ENCODE measurements at regions not wholly inside any gene's neighbourhood (a gene's known extent, or its start where the extent isn't known, plus 50 kb on each side); places are given as distances from the start of the nearest gene placed in this dataset.

GRCh38 chr12:91853350-91854127 lies 292.1 kb downstream of the BTG1 start:
- DNase-seq (ENCODE audit: insufficient read length, low spot score), result no peak

GRCh38 chr12:91852634-91853033 lies 293.0 kb downstream of the BTG1 start:
- FAIRE-seq (no peak), DNase-seq (ENCODE audit: insufficient read length, low spot score) (no peak)
- TF ChIP-seq POLR2A (IDR thresholded peaks at IDR 0.05; ENCODE audit: low read depth, low read length) (no peak), TAF1 (IDR thresholded peaks at IDR 0.05; ENCODE audit: low read depth, low read length) (no peak), POU2F2 (IDR thresholded peaks at IDR 0.05; ENCODE audit: low read depth, low read length) (no peak), SPI1 (IDR thresholded peaks at IDR 0.05; ENCODE audit: low read depth, low read length) (no peak), PAX5 (IDR thresholded peaks at IDR 0.05; ENCODE audit: insufficient read depth, low read length, severe bottlenecking) (no peak), POLR2AphosphoS5 (IDR thresholded peaks at IDR 0.05; ENCODE audit: low read depth, low read length) (no peak)

More at GRCh38 chr12:91853350-91854127, 292.1 kb downstream of the BTG1 start:
- TF ChIP-seq POLR2AphosphoS5 (IDR thresholded peaks at IDR 0.05; ENCODE audit: low read depth, low read length) (no peak), PAX5 (IDR thresholded peaks at IDR 0.05; ENCODE audit: insufficient read depth, low read length, severe bottlenecking) (no peak), POU2F2 (IDR thresholded peaks at IDR 0.05; ENCODE audit: low read depth, low read length) (no peak), TAF1 (IDR thresholded peaks at IDR 0.05; ENCODE audit: low read depth, low read length) (no peak), SPI1 (IDR thresholded peaks at IDR 0.05; ENCODE audit: low read depth, low read length) (no peak), POLR2A (IDR thresholded peaks at IDR 0.05; ENCODE audit: low read depth, low read length) (no peak)
- FAIRE-seq, result no peak

- DNase-seq (ENCODE audit: insufficient read length, low spot score) (no peak), FAIRE-seq (no peak)
- TF ChIP-seq POU2F2 (IDR thresholded peaks at IDR 0.05; ENCODE audit: low read depth, low read length) (no peak), SPI1 (IDR thresholded peaks at IDR 0.05; ENCODE audit: low read depth, low read length) (no peak), POLR2AphosphoS5 (IDR thresholded peaks at IDR 0.05; ENCODE audit: low read depth, low read length) (no peak), POLR2A (IDR thresholded peaks at IDR 0.05; ENCODE audit: low read depth, low read length) (no peak), PAX5 (IDR thresholded peaks at IDR 0.05; ENCODE audit: insufficient read depth, low read length, severe bottlenecking) (no peak), TAF1 (IDR thresholded peaks at IDR 0.05; ENCODE audit: low read depth, low read length) (no peak)
These were observed 293.7 kb downstream of the BTG1 start for GRCh38 chr12:91851741-91852477.

DNA sequence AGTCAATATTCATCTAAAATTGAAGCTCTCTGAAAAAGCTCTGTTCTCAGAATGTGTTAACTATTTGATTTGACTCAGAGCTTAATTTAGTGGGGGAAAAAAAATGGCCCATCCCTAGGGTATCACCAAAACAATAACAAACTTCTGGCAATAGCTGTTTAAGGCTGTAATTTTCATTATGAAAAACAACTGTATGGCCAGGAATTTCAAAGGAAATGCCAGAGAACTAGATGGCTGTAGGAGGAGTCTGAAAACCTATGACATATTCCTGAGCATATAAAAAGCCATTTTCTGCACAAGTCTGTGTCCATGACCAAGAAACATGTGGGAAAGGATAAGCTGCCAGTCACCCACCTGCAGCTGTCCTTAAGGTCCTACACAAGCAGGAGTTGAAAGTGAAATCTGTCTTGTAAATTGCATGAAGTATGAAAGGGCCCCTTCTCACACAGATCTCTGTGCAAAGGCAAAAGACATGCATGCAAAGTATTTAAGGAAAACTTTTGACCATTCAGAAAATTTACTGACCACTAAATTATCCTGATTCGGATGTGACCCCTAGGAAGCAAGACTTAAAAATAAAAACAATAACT lies 299.1 kb downstream of the BTG1 start:
- no peak for TF ChIP-seq SPI1 (IDR thresholded peaks at IDR 0.05; ENCODE audit: low read depth, low read length)
- TF ChIP-seq POU2F2 (IDR thresholded peaks at IDR 0.05; ENCODE audit: low read depth, low read length), result no peak
- TF ChIP-seq TAF1 (IDR thresholded peaks at IDR 0.05; ENCODE audit: low read depth, low read length), result no peak
- TF ChIP-seq PAX5 (IDR thresholded peaks at IDR 0.05; ENCODE audit: insufficient read depth, low read length, severe bottlenecking), result no peak
- TF ChIP-seq POLR2A (IDR thresholded peaks at IDR 0.05; ENCODE audit: low read depth, low read length), result no peak
- TF ChIP-seq POLR2AphosphoS5 (IDR thresholded peaks at IDR 0.05; ENCODE audit: low read depth, low read length), result no peak
- FAIRE-seq, result no peak
- DNase-seq (ENCODE audit: insufficient read length, low spot score), result no peak

DNA sequence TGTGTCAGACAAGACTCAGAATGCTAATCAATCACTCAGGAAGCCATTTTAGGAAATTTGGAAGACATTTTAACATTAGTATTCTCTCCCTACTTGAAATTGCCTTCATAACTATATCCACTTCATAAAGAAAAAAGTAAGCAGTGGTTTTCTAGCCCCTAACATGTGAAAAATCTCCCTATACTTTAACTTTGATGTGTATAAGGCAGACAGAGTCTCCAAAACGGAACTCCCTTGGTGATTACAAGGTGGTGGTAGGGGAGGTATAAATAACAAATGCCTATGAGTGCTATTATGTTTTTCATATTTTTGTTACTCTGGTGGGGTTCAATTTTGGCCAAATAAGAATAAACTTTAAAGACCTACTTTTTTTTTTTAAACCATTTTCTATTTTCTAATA lies 300.3 kb downstream of the BTG1 start:
- TF ChIP-seq POLR2A (IDR thresholded peaks at IDR 0.05; ENCODE audit: low read depth, low read length), result no peak
- no peak for TF ChIP-seq SPI1 (IDR thresholded peaks at IDR 0.05; ENCODE audit: low read depth, low read length)
- TF ChIP-seq POU2F2 (IDR thresholded peaks at IDR 0.05; ENCODE audit: low read depth, low read length), result no peak
- no peak for TF ChIP-seq POLR2AphosphoS5 (IDR thresholded peaks at IDR 0.05; ENCODE audit: low read depth, low read length)
- TF ChIP-seq TAF1 (IDR thresholded peaks at IDR 0.05; ENCODE audit: low read depth, low read length), result no peak
- TF ChIP-seq PAX5 (IDR thresholded peaks at IDR 0.05; ENCODE audit: insufficient read depth, low read length, severe bottlenecking), result no peak
- DNase-seq (ENCODE audit: insufficient read length, low spot score), result no peak
- FAIRE-seq, result no peak

GRCh38 chr12:91841822-91842221 lies 303.8 kb downstream of the BTG1 start:
- TF ChIP-seq SPI1 (IDR thresholded peaks at IDR 0.05; ENCODE audit: low read depth, low read length) (no peak), POU2F2 (IDR thresholded peaks at IDR 0.05; ENCODE audit: low read depth, low read length) (no peak), PAX5 (IDR thresholded peaks at IDR 0.05; ENCODE audit: insufficient read depth, low read length, severe bottlenecking) (no peak), POLR2A (IDR thresholded peaks at IDR 0.05; ENCODE audit: low read depth, low read length) (no peak), TAF1 (IDR thresholded peaks at IDR 0.05; ENCODE audit: low read depth, low read length) (no peak), POLR2AphosphoS5 (IDR thresholded peaks at IDR 0.05; ENCODE audit: low read depth, low read length) (no peak)
- DNase-seq (ENCODE audit: insufficient read length, low spot score) (no peak), FAIRE-seq (no peak)

- FAIRE-seq (no peak), DNase-seq (ENCODE audit: insufficient read length, low spot score) (no peak)
- TF ChIP-seq PAX5 (IDR thresholded peaks at IDR 0.05; ENCODE audit: insufficient read depth, low read length, severe bottlenecking) (no peak), POLR2AphosphoS5 (IDR thresholded peaks at IDR 0.05; ENCODE audit: low read depth, low read length) (no peak), POLR2A (IDR thresholded peaks at IDR 0.05; ENCODE audit: low read depth, low read length) (no peak), SPI1 (IDR thresholded peaks at IDR 0.05; ENCODE audit: low read depth, low read length) (no peak)
These were observed 308.9 kb downstream of the BTG1 start for GRCh38 chr12:91836696-91837095.

DNA sequence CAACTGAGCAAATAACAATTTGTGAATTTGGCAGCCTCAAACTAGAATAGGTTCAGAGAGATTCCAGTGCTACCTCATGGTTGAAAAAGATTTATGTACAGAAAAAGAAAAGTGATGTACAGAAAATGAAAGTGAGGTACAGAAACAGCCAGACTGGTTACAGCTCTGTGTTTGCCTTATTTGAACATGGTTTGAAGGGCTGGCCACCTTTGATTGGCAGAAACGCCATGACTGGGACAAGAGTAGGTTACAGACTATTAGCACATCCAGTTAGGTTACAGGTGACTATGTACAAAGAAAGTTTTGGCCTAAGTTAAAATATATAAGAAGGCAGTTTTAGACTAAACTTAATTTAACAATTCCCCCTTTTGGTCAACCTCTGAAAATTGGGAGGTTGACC lies 309.4 kb downstream of the BTG1 start:
- peak; percentile 48 for FAIRE-seq
- DNase-seq (ENCODE audit: insufficient read length, low spot score), result no peak
- TF ChIP-seq POU2F2 (IDR thresholded peaks at IDR 0.05; ENCODE audit: low read depth, low read length), result no peak
- TF ChIP-seq SPI1 (IDR thresholded peaks at IDR 0.05; ENCODE audit: low read depth, low read length), result no peak
- no peak for TF ChIP-seq TAF1 (IDR thresholded peaks at IDR 0.05; ENCODE audit: low read depth, low read length)
- TF ChIP-seq POLR2A (IDR thresholded peaks at IDR 0.05; ENCODE audit: low read depth, low read length), result no peak
- TF ChIP-seq PAX5 (IDR thresholded peaks at IDR 0.05; ENCODE audit: insufficient read depth, low read length, severe bottlenecking), result no peak
- no peak for TF ChIP-seq POLR2AphosphoS5 (IDR thresholded peaks at IDR 0.05; ENCODE audit: low read depth, low read length)

DNA sequence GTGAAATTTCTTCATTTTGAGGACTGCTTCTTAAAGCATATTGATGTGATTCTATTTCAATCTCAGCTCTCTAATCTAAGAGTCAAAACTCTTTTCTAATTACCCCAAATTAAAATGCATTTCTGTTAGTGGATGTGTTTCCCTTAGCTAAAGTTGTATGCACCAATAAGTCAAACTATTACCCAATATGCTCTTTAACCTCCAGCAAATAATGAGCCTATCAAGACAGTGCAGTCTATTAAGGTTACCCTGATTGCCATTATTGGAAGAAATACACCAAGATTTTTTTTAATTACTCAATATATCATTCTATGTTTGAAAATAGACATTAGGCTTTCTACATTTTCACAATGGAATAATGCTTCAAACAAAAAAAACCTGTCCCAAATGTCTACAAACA lies 310.0 kb downstream of the BTG1 start:
- FAIRE-seq (no peak), DNase-seq (ENCODE audit: insufficient read length, low spot score) (no peak)
- TF ChIP-seq PAX5 (IDR thresholded peaks at IDR 0.05; ENCODE audit: insufficient read depth, low read length, severe bottlenecking), result no peak
- TF ChIP-seq TAF1 (IDR thresholded peaks at IDR 0.05; ENCODE audit: low read depth, low read length), result no peak
- TF ChIP-seq POU2F2 (IDR thresholded peaks at IDR 0.05; ENCODE audit: low read depth, low read length), result no peak
- TF ChIP-seq SPI1 (IDR thresholded peaks at IDR 0.05; ENCODE audit: low read depth, low read length), result no peak
- no peak for TF ChIP-seq POLR2AphosphoS5 (IDR thresholded peaks at IDR 0.05; ENCODE audit: low read depth, low read length)
- no peak for TF ChIP-seq POLR2A (IDR thresholded peaks at IDR 0.05; ENCODE audit: low read depth, low read length)

Data from GM12891 (cell line).